ENCODE measurements at regions not wholly inside any gene's neighbourhood (a gene's known extent, or its start where the extent isn't known, plus 50 kb on each side); places are given as distances from the start of the nearest gene placed in this dataset.

- no peak overlapping the region for H3K4me3 ChIP-seq (ENCODE audit: low read depth in 2 of 2, low read length in 1 of 2)
- H3K36me3 ChIP-seq (replicated peaks in 1 of 2; ENCODE audit: control insufficient read depth in 1 of 2, insufficient read depth in 2 of 2, low read length in 1 of 2) = no peaks in the 10 kb centered on the region
- peaks cover 18% of the 10 kb centered on the region; the same call in 1 of the 2 replicates for H3K27me3 ChIP-seq (ENCODE audit: insufficient read depth)
- no peaks in the 10 kb centered on the region for H3K9me3 ChIP-seq
- no peak overlapping the region for H2AFZ ChIP-seq (ENCODE audit: low read depth)
- 8% methylated on average over 10 of the region's 10 CpGs for WGBS (ENCODE audit: low lambda C conversion rate)
- H3K4me2 ChIP-seq = no peak overlapping the region
- ChIA-PET CTCF (no interaction called here), POLR2A (no interaction called here)
- no peaks in the 10 kb centered on the region for H4K20me1 ChIP-seq (ENCODE audit: insufficient read depth)
- H3K79me2 ChIP-seq (ENCODE audit: insufficient read depth) = no peaks in the 10 kb centered on the region
- no peaks in the 10 kb centered on the region for H3F3A ChIP-seq (replicated peaks; ENCODE audit: insufficient read depth)
- TF ChIP-seq NFIC (IDR thresholded peaks at IDR 0.05; ENCODE audit: borderline replicate concordance) (no peak), USF2 (IDR thresholded peaks at IDR 0.05; ENCODE audit: borderline replicate concordance, low read depth, low read length) (no peak), EP300 (IDR thresholded peaks at IDR 0.05; ENCODE audit: borderline replicate concordance in 1 of 2, low read depth in 1 of 2, low read length in 1 of 2) (no peak), RXRA (IDR thresholded peaks at IDR 0.05; ENCODE audit: borderline replicate concordance, low read depth) (no peak), RAD21 (IDR thresholded peaks at IDR 0.05; ENCODE audit: low read length) (no peak)
- TF ChIP-seq, protein P1, sequence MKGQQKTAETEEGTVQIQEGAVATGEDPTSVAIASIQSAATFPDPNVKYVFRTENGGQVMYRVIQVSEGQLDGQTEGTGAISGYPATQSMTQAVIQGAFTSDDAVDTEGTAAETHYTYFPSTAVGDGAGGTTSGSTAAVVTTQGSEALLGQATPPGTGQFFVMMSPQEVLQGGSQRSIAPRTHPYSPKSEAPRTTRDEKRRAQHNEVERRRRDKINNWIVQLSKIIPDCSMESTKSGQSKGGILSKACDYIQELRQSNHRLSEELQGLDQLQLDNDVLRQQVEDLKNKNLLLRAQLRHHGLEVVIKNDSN (IDR thresholded peaks at IDR 0.05; ENCODE audit: borderline replicate concordance, low read depth) = no peak
- no peak overlapping the region for H3K27ac ChIP-seq (ENCODE audit: low read depth in 2 of 2, low read length in 1 of 2)
- H3K9ac ChIP-seq = no peak overlapping the region
- no peaks in the 10 kb centered on the region for H3K9me2 ChIP-seq
- no peak for DNase-seq
- H3K4me1 ChIP-seq (ENCODE audit: control insufficient read depth in 1 of 2, insufficient read depth in 2 of 2, low read depth in 1 of 2, low read length in 1 of 2) = no peaks in the 10 kb centered on the region
These were observed 267.6 kb upstream of the DMRT1 start for GRCh38 chr9:573691-574410.

- Histone ChIP-seq H3K9ac (no peak overlapping the region), H3K9me3 (no peaks in the 10 kb centered on the region), H3K36me3 (replicated peaks in 1 of 2; ENCODE audit: control insufficient read depth in 1 of 2, insufficient read depth in 2 of 2, low read length in 1 of 2) (no peaks in the 10 kb centered on the region), H3K9me2 (no peaks in the 10 kb centered on the region), H3K27ac (ENCODE audit: low read depth in 2 of 2, low read length in 1 of 2) (no peak overlapping the region), H4K20me1 (ENCODE audit: insufficient read depth) (no peaks in the 10 kb centered on the region), H3K4me1 (ENCODE audit: control insufficient read depth in 1 of 2, insufficient read depth in 2 of 2, low read depth in 1 of 2, low read length in 1 of 2) (no peaks in the 10 kb centered on the region), H3F3A (replicated peaks; ENCODE audit: insufficient read depth) (no peaks in the 10 kb centered on the region), H3K4me3 (ENCODE audit: low read depth in 2 of 2, low read length in 1 of 2) (no peak overlapping the region), H3K4me2 (no peak overlapping the region), H3K27me3 (ENCODE audit: insufficient read depth) (peaks cover 14% of the 10 kb centered on the region; the same call in 1 of the 2 replicates), H3K79me2 (ENCODE audit: insufficient read depth) (no peaks in the 10 kb centered on the region), H2AFZ (ENCODE audit: low read depth) (no peak overlapping the region)
- CTCF ChIA-PET = no interaction called here
- WGBS (ENCODE audit: low lambda C conversion rate) = 15% methylated on average over 1 of the region's 1 CpG
- TF ChIP-seq EZH2phosphoT487 (IDR thresholded peaks at IDR 0.05; ENCODE audit: borderline replicate concordance, low read depth) (no peak), FOSL2 (IDR thresholded peaks at IDR 0.05; ENCODE audit: borderline replicate concordance, low read depth) (no peak), NRF1 (IDR thresholded peaks at IDR 0.05; ENCODE audit: low read depth, low read length) (no peak), YY1 (IDR thresholded peaks at IDR 0.05; ENCODE audit: low read depth) (no peak), CHD2 (IDR thresholded peaks at IDR 0.05; ENCODE audit: low read length, partially characterized antibody) (no peak), GABPA (IDR thresholded peaks at IDR 0.05; ENCODE audit: low read depth) (no peak), ELF1 (IDR thresholded peaks at IDR 0.05) (no peak), GATA2 (CRISPR knock-in tag; IDR thresholded peaks at IDR 0.05) (no peak), SIN3A (IDR thresholded peaks at IDR 0.05; ENCODE audit: borderline replicate concordance, low read depth, low read length) (no peak), RAD21 (IDR thresholded peaks at IDR 0.05; ENCODE audit: low read length) (no peak), MEF2A (IDR thresholded peaks at IDR 0.05; ENCODE audit: borderline replicate concordance, low read depth) (no peak), NFIC (IDR thresholded peaks at IDR 0.05; ENCODE audit: borderline replicate concordance) (no peak), TEAD4 (IDR thresholded peaks at IDR 0.05; ENCODE audit: borderline replicate concordance, insufficient read depth) (no peak)
- TF ChIP-seq, protein P2, sequence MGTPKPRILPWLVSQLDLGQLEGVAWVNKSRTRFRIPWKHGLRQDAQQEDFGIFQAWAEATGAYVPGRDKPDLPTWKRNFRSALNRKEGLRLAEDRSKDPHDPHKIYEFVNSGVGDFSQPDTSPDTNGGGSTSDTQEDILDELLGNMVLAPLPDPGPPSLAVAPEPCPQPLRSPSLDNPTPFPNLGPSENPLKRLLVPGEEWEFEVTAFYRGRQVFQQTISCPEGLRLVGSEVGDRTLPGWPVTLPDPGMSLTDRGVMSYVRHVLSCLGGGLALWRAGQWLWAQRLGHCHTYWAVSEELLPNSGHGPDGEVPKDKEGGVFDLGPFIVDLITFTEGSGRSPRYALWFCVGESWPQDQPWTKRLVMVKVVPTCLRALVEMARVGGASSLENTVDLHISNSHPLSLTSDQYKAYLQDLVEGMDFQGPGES (IDR thresholded peaks at IDR 0.05; ENCODE audit: low read depth, low read length) = no peak
- TF ChIP-seq, protein P3, sequence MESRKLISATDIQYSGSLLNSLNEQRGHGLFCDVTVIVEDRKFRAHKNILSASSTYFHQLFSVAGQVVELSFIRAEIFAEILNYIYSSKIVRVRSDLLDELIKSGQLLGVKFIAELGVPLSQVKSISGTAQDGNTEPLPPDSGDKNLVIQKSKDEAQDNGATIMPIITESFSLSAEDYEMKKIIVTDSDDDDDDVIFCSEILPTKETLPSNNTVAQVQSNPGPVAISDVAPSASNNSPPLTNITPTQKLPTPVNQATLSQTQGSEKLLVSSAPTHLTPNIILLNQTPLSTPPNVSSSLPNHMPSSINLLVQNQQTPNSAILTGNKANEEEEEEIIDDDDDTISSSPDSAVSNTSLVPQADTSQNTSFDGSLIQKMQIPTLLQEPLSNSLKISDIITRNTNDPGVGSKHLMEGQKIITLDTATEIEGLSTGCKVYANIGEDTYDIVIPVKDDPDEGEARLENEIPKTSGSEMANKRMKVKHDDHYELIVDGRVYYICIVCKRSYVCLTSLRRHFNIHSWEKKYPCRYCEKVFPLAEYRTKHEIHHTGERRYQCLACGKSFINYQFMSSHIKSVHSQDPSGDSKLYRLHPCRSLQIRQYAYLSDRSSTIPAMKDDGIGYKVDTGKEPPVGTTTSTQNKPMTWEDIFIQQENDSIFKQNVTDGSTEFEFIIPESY (IDR thresholded peaks at IDR 0.05; ENCODE audit: borderline replicate concordance, low read depth) = no peak
- TF ChIP-seq, protein P4, sequence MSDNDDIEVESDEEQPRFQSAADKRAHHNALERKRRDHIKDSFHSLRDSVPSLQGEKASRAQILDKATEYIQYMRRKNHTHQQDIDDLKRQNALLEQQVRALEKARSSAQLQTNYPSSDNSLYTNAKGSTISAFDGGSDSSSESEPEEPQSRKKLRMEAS (IDR thresholded peaks at IDR 0.05; ENCODE audit: low read depth) = no peak
- DNase-seq = no peak
- POLR2A ChIA-PET = no interaction called here
These were observed 266.4 kb upstream of the DMRT1 start for GRCh38 chr9:575139-575538.

Data from SK-N-SH (cell line).